GM23248 (cell line): ENCODE measurements at regions not wholly inside any gene's neighbourhood (a gene's known extent, or its start where the extent isn't known, plus 50 kb on each side); places are given as distances from the start of the nearest gene placed in this dataset.

Experiments used
- EZH2 ChIP-seq: fragments of 200-600 bp; sonication (generic); IDR thresholded peaks from 2 replicates; pipeline ENCODE4 v1.6.1; 2018; ENCODE audit warnings: antibody characterized with exemption, mild to moderate bottlenecking; ENCODE audit not compliant: insufficient read depth, poor library complexity, severe bottlenecking
- EZH2phosphoT487 ChIP-seq: fragments of 200-600 bp; sonication (generic); IDR thresholded peaks from 2 replicates; pipeline ENCODE4 v1.6.1; 2018; ENCODE audit warnings: antibody characterized with exemption, moderate library complexity, mild to moderate bottlenecking, low read depth; ENCODE audit not compliant: insufficient read depth

GRCh38 chr5:58127255-58128220, 332.3 kb downstream of the PLK2 start:
- TF ChIP-seq EZH2phosphoT487 = no peak
- TF ChIP-seq EZH2 = no peak
